Type B pancreatic cell (in vitro differentiated cells): ENCODE measurements at regions not wholly inside any gene's neighbourhood (a gene's known extent, or its start where the extent isn't known, plus 50 kb on each side); places are given as distances from the start of the nearest gene placed in this dataset.
"Not testable (repeated sequence)": the region's sequence is repeated elsewhere in the genome, so short reads cannot be mapped to it uniquely, and the experiment has no call there.

Experiments used
- DNase-seq: peaks from one replicate; pipeline ENCODE4 v3.0.0; 2021; ENCODE audit warnings: mixed read lengths; ENCODE audit not compliant: unreplicated experiment; ENCODE audit errors: extremely low spot score
- H3K27ac Mint-ChIP-seq: 2 replicates; pipeline ENCODE4 v1.8.0; 2021; ENCODE audit warnings: mild to moderate bottlenecking, mixed read lengths
- H3K27me3 Mint-ChIP-seq: 2 replicates; pipeline ENCODE4 v1.8.0; 2021; ENCODE audit warnings: mixed read lengths
- H3K36me3 Mint-ChIP-seq: 2 replicates; pipeline ENCODE4 v1.8.0; 2021; ENCODE audit warnings: mixed read lengths
- H3K4me1 Mint-ChIP-seq: one replicate; pipeline ENCODE4 v1.8.0; 2021; ENCODE audit warnings: mixed read lengths; ENCODE audit not compliant: unreplicated experiment
- H3K4me3 Mint-ChIP-seq: 2 replicates; pipeline ENCODE4 v1.8.0; 2021; ENCODE audit warnings: mild to moderate bottlenecking, mixed read lengths
- H3K9me3 Mint-ChIP-seq: 2 replicates; pipeline ENCODE4 v1.8.0; 2021; ENCODE audit warnings: mixed read lengths
- CTCF ChIP-seq: fragments of 200-600 bp; sonication (generic); conservative IDR thresholded peaks from 2 replicates; pipeline ENCODE4 v1.5.0; 2021; ENCODE audit warnings: antibody characterized with exemption, mild to moderate bottlenecking

GRCh38 chr4:82301390-82301789, 72.4 kb downstream of the HNRNPD start:
- H3K4me3 Mint-ChIP-seq: not testable (repeated sequence)

GRCh38 chr4:82293304-82293703, 80.5 kb downstream of the HNRNPD start:
- H3K27ac Mint-ChIP-seq: no peak overlapping the region
- no peak for TF ChIP-seq CTCF
- no peak for DNase-seq
- H3K4me1 Mint-ChIP-seq: no peaks in the 10 kb centered on the region
- no peaks in the 10 kb centered on the region for H3K9me3 Mint-ChIP-seq
- no peaks in the 10 kb centered on the region for H3K36me3 Mint-ChIP-seq
- no peaks in the 10 kb centered on the region for H3K27me3 Mint-ChIP-seq
- H3K4me3 Mint-ChIP-seq: no peak overlapping the region

More at GRCh38 chr4:82301390-82301789, 72.4 kb downstream of the HNRNPD start:
- not testable (repeated sequence) for H3K27ac Mint-ChIP-seq, H3K4me1 Mint-ChIP-seq, H3K27me3 Mint-ChIP-seq, H3K36me3 Mint-ChIP-seq, DNase-seq, H3K9me3 Mint-ChIP-seq

GRCh38 chr4:82287720-82288119, 86.1 kb downstream of the HNRNPD start:
- no peak for DNase-seq
- no peak for TF ChIP-seq CTCF
- H3K27me3 Mint-ChIP-seq: peaks cover 18% of the 10 kb centered on the region
- H3K27ac Mint-ChIP-seq: no peak overlapping the region
- no peaks in the 10 kb centered on the region for H3K9me3 Mint-ChIP-seq
- H3K4me1 Mint-ChIP-seq: peaks cover 6% of the 10 kb centered on the region
- H3K4me3 Mint-ChIP-seq: no peak overlapping the region
- no peaks in the 10 kb centered on the region for H3K36me3 Mint-ChIP-seq

GRCh38 chr4:82284858-82285805, 88.7 kb downstream of the HNRNPD start:
- peak; percentile 99 for DNase-seq
- peak overlapping the region; percentile 34 for H3K27ac Mint-ChIP-seq
- TF ChIP-seq CTCF: peak; percentile 96
- H3K9me3 Mint-ChIP-seq: no peaks in the 10 kb centered on the region
- H3K36me3 Mint-ChIP-seq: no peaks in the 10 kb centered on the region
- peaks cover 6% of the 10 kb centered on the region for H3K4me1 Mint-ChIP-seq
- peaks cover 26% of the 10 kb centered on the region for H3K27me3 Mint-ChIP-seq
- peak overlapping the region; percentile 82 for H3K4me3 Mint-ChIP-seq

GRCh38 chr4:82284475-82284857, 89.3 kb downstream of the HNRNPD start:
- H3K27me3 Mint-ChIP-seq: peaks cover 26% of the 10 kb centered on the region
- no peaks in the 10 kb centered on the region for H3K9me3 Mint-ChIP-seq
- peaks cover 6% of the 10 kb centered on the region for H3K4me1 Mint-ChIP-seq
- no peaks in the 10 kb centered on the region for H3K36me3 Mint-ChIP-seq
- peak overlapping the region; percentile 34 for H3K27ac Mint-ChIP-seq
- peak overlapping the region; percentile 82 for H3K4me3 Mint-ChIP-seq
- no peak for DNase-seq
- TF ChIP-seq CTCF: no peak

GRCh38 chr4:82282875-82283274, 90.9 kb downstream of the HNRNPD start:
- peaks cover 6% of the 10 kb centered on the region for H3K4me1 Mint-ChIP-seq
- H3K27me3 Mint-ChIP-seq: peaks cover 41% of the 10 kb centered on the region
- peak overlapping the region; percentile 39 for H3K4me3 Mint-ChIP-seq
- no peaks in the 10 kb centered on the region for H3K9me3 Mint-ChIP-seq
- DNase-seq: no peak
- H3K27ac Mint-ChIP-seq: peak overlapping the region; percentile 1
- no peaks in the 10 kb centered on the region for H3K36me3 Mint-ChIP-seq
- TF ChIP-seq CTCF: no peak

- H3K27me3 Mint-ChIP-seq: peaks cover 57% of the 10 kb centered on the region
- H3K4me3 Mint-ChIP-seq, H3K36me3 Mint-ChIP-seq, H3K4me1 Mint-ChIP-seq, DNase-seq, H3K9me3 Mint-ChIP-seq, H3K27ac Mint-ChIP-seq: not testable (repeated sequence)
Observed at GRCh38 chr4:82279550-82279949, 94.2 kb downstream of the HNRNPD start.
